ENCODE measurements at regions not wholly inside any gene's neighbourhood (a gene's known extent, or its start where the extent isn't known, plus 50 kb on each side); places are given as distances from the start of the nearest gene placed in this dataset.

DNA sequence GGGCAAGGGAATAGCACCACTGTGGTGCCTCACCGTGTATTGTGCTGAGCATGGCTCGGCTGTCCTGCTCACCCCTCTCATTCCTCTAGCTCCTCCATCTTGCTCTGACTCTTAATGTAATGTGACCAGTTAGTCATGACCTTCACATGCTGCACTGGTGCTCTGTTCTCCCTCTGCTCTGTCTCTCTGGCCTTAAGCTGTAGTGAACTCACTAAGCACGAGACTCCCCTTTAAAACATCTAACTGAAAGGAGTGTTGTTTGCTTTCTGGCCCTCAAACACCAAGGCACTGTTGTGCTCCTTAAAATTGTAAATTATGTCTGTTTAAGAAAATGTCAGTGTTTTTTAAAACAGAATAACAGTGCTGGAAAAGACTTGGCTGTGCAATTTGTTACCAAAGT is 140.4 kb downstream of the HDGFL1 start (continued):
- TF ChIP-seq, protein P1, sequence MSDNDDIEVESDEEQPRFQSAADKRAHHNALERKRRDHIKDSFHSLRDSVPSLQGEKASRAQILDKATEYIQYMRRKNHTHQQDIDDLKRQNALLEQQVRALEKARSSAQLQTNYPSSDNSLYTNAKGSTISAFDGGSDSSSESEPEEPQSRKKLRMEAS (IDR thresholded peaks at IDR 0.05), result no peak
- TF ChIP-seq FOSL1 (IDR thresholded peaks at IDR 0.05; ENCODE audit: low read depth) (no peak), SIN3A (IDR thresholded peaks at IDR 0.05; ENCODE audit: low read depth) (no peak), POLR2A (IDR thresholded peaks at IDR 0.05; ENCODE audit: borderline replicate concordance, extremely low read depth, insufficient read depth, insufficient read length) (no peak), SP1 (IDR thresholded peaks at IDR 0.05; ENCODE audit: low read depth) (no peak), RAD21 (IDR thresholded peaks at IDR 0.05; ENCODE audit: low read depth) (no peak), CBX3 (IDR thresholded peaks at IDR 0.05; ENCODE audit: low read depth) (no peak), EZH2 (IDR thresholded peaks at IDR 0.05) (no peak), POLR2AphosphoS5 (IDR thresholded peaks at IDR 0.05; ENCODE audit: low read depth, low read length) (no peak)
- TF ChIP-seq, protein P2, sequence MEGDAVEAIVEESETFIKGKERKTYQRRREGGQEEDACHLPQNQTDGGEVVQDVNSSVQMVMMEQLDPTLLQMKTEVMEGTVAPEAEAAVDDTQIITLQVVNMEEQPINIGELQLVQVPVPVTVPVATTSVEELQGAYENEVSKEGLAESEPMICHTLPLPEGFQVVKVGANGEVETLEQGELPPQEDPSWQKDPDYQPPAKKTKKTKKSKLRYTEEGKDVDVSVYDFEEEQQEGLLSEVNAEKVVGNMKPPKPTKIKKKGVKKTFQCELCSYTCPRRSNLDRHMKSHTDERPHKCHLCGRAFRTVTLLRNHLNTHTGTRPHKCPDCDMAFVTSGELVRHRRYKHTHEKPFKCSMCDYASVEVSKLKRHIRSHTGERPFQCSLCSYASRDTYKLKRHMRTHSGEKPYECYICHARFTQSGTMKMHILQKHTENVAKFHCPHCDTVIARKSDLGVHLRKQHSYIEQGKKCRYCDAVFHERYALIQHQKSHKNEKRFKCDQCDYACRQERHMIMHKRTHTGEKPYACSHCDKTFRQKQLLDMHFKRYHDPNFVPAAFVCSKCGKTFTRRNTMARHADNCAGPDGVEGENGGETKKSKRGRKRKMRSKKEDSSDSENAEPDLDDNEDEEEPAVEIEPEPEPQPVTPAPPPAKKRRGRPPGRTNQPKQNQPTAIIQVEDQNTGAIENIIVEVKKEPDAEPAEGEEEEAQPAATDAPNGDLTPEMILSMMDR (IDR thresholded peaks at IDR 0.05 in 2 of 3, conservative IDR thresholded peaks at IDR 0.05 in 1 of 3; ENCODE audit: borderline replicate concordance in 1 of 3, insufficient read depth in 1 of 3, low read depth in 2 of 3, low read length in 2 of 3), result no peak

DNA sequence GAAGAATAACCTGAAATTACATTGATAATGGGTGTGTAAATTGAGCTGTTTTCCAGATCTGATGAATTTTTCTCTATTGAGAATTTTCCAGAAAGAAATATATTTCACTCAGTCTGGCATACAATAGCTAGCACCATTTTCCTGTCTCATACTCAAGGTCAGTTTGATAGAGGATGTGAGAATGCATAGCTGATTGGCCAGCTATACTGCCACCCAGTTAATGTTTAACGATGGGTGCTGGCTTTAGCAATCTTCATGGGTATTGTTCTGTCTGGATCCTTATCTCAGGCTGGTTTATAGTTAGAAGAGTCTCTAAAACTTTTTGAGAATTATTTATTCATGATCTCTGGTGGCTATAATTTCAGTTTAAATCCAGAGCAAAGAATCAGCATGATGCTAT is 147.4 kb downstream of the HDGFL1 start:
- no peak for ATAC-seq
- ChIA-PET POLR2A (no interaction called here), RAD21 (ENCODE audit: low non-redundant PET in 1 of 2, low total read pairs in 2 of 2, uncharacterized antibody in 2 of 2, unreplicated experiment in 2 of 2) (no interaction called here), CTCF (no interaction called here)
- H2AFZ ChIP-seq (ENCODE audit: low read depth, low read length, poor library complexity, severe bottlenecking), result no peak overlapping the region
- H3K9me3 ChIP-seq (ENCODE audit: control insufficient read depth in 1 of 2, insufficient read depth in 1 of 2, low read depth in 1 of 2, low read length in 2 of 2), result 0 out of 4 replicates have a peak, but pooled peaks cover 0 to 4% of the 10 kb centered on the region in 2 experiments
- H3K4me3 ChIP-seq (replicated peaks in 1 of 2; ENCODE audit: low read depth in 1 of 2, low read length in 2 of 2), result no peak overlapping the region
- intact Hi-C loops (cut with micrococcal nuclease), result no loop called here
- no TSS peak for BruUV-seq (replicated peaks)
- H3K4me2 ChIP-seq (ENCODE audit: low read length), result no peak overlapping the region
- no peak overlapping the region for H3K9ac ChIP-seq (ENCODE audit: low read length)
- no peaks in the 10 kb centered on the region for H3K79me2 ChIP-seq (ENCODE audit: insufficient read depth, low read length)
- H4K20me1 ChIP-seq (ENCODE audit: insufficient read depth), result no peaks in the 10 kb centered on the region
- no peaks in the 10 kb centered on the region for H3K9me2 ChIP-seq (ENCODE audit: insufficient read depth)
- no peak for DNase-seq (ENCODE audit: low read depth, low spot score)
- no peaks in the 10 kb centered on the region for H3K4me1 ChIP-seq (ENCODE audit: control insufficient read depth in 1 of 2, insufficient read depth in 2 of 2, low read length in 2 of 2)
- H3K36me3 ChIP-seq (ENCODE audit: control insufficient read depth in 1 of 2, insufficient read depth in 2 of 2, low read length in 2 of 2), result no peaks in the 10 kb centered on the region
- H3K27ac ChIP-seq (ENCODE audit: low read depth, low read length), result no peak overlapping the region
- no peaks in the 10 kb centered on the region for H3K27me3 ChIP-seq (ENCODE audit: insufficient read depth, low read length)
- no peak for TF ChIP-seq ZFX (IDR thresholded peaks at IDR 0.05)
- no peak for TF ChIP-seq JUND (IDR thresholded peaks at IDR 0.05)
- TF ChIP-seq RAD21 (IDR thresholded peaks at IDR 0.05; ENCODE audit: low read depth), result no peak
- no peak for TF ChIP-seq EGR1 (IDR thresholded peaks at IDR 0.05; ENCODE audit: low read depth)
- TF ChIP-seq, protein P2 (IDR thresholded peaks at IDR 0.05 in 2 of 3, conservative IDR thresholded peaks at IDR 0.05 in 1 of 3; ENCODE audit: borderline replicate concordance in 1 of 3, insufficient read depth in 1 of 3, low read depth in 2 of 3, low read length in 2 of 3), result no peak
- TF ChIP-seq CEBPB (IDR thresholded peaks at IDR 0.05; ENCODE audit: low read depth), result no peak
- TF ChIP-seq EZH2 (IDR thresholded peaks at IDR 0.05), result no peak
- TF ChIP-seq, protein P3, sequence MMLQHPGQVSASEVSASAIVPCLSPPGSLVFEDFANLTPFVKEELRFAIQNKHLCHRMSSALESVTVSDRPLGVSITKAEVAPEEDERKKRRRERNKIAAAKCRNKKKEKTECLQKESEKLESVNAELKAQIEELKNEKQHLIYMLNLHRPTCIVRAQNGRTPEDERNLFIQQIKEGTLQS (IDR thresholded peaks at IDR 0.05), result no peak
- TF ChIP-seq, protein P1 (IDR thresholded peaks at IDR 0.05), result no peak
- TF ChIP-seq FOSL1 (IDR thresholded peaks at IDR 0.05; ENCODE audit: low read depth), result no peak
- TF ChIP-seq POLR2A (IDR thresholded peaks at IDR 0.05; ENCODE audit: borderline replicate concordance, extremely low read depth, insufficient read depth, insufficient read length), result no peak
- TF ChIP-seq ELF1 (IDR thresholded peaks at IDR 0.05; ENCODE audit: borderline replicate concordance, low read depth), result no peak
- TF ChIP-seq, protein P4, sequence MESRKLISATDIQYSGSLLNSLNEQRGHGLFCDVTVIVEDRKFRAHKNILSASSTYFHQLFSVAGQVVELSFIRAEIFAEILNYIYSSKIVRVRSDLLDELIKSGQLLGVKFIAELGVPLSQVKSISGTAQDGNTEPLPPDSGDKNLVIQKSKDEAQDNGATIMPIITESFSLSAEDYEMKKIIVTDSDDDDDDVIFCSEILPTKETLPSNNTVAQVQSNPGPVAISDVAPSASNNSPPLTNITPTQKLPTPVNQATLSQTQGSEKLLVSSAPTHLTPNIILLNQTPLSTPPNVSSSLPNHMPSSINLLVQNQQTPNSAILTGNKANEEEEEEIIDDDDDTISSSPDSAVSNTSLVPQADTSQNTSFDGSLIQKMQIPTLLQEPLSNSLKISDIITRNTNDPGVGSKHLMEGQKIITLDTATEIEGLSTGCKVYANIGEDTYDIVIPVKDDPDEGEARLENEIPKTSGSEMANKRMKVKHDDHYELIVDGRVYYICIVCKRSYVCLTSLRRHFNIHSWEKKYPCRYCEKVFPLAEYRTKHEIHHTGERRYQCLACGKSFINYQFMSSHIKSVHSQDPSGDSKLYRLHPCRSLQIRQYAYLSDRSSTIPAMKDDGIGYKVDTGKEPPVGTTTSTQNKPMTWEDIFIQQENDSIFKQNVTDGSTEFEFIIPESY (IDR thresholded peaks at IDR 0.05; ENCODE audit: extremely low read depth, insufficient replicate concordance, low read length), result no peak
